HCT116 (cell line): ENCODE measurements at regions not wholly inside any gene's neighbourhood (a gene's known extent, or its start where the extent isn't known, plus 50 kb on each side); places are given as distances from the start of the nearest gene placed in this dataset.

ENCODE experiments used
- ATAC-seq: fragments of 200-7000 bp; cut with Tn5 transposase; 2 replicates; pipeline ENCODE4 v1.9.1; 2020; ENCODE audit warnings: mild to moderate bottlenecking, moderate library complexity
- BruUV-seq: library from RNA; stranded (reverse); fragments of 400-500 nt; replicated peaks from 2 replicates; lab custom pipeline; 2021; lab: Mats Ljungman, UMichigan
- CTCF ChIA-PET: fragments of 300-600 bp; sonication (Branson Sonifier 250); formaldehyde crosslinking; loops from one replicate; lab custom pipeline; 2021; ENCODE audit warnings: antibody characterized with exemption; lab: Charles Lee
- POLR2A ChIA-PET: fragments of 300-600, 350-600 bp; sonication (Branson Sonifier 250); formaldehyde crosslinking; loops from one replicate; lab custom pipeline; 2021; ENCODE audit warnings: antibody characterized with exemption; lab: Charles Lee
- RAD21 ChIA-PET, 2 experiments: fragments of 300-600 bp; sonication (Branson Sonifier 250); formaldehyde crosslinking; loops; one replicate each; lab custom pipeline; 2023; ENCODE audit warnings: low total read pairs in 2 of 2; ENCODE audit not compliant: uncharacterized antibody in 2 of 2, unreplicated experiment in 2 of 2, low non-redundant PET in 1 of 2; lab: Charles Lee
- DNase-seq: peaks from one replicate; pipeline ENCODE4 v3.0.0-alpha.2; 2010; ENCODE audit warnings: low read depth, low spot score
- H2AFZ ChIP-seq: fragments of 200-600 bp; shearing (Covaris generic), sonication (generic); 2 replicates; pipeline ENCODE4 v1.6.1; 2017; ENCODE audit warnings: low read depth, mixed run types, mixed read lengths, antibody characterized with exemption, low read length; ENCODE audit not compliant: poor library complexity, severe bottlenecking
- H3K27ac ChIP-seq: 2 replicates; pipeline ENCODE4 v1.5.1; 2012; ENCODE audit warnings: low read depth, low read length
- H3K27me3 ChIP-seq: fragments of 200-600 bp; sonication (generic); 2 replicates; pipeline ENCODE4 v1.6.1; 2016; ENCODE audit warnings: mixed run types, low read length, mixed read lengths; ENCODE audit not compliant: insufficient read depth
- H3K36me3 ChIP-seq, 2 experiments: fragments of 200-500 bp in 1 of 2; fragments of 200-600 bp in 1 of 2; sonication (Bioruptor generic) in 1 of 2; sonication (generic) in 1 of 2; 2 replicates each; pipeline versions ENCODE4 v1.5.1 to v1.6.1; 2014 to 2016; ENCODE audit warnings: low read length in 2 of 2, inconsistent platforms in 1 of 2, mixed read lengths in 1 of 2, mixed run types in 1 of 2; ENCODE audit not compliant: insufficient read depth in 2 of 2, control insufficient read depth in 1 of 2
- H3K4me1 ChIP-seq, 2 experiments: fragments of 200-600 bp in 1 of 2; sonication (generic) in 1 of 2; 2 replicates each; pipeline versions ENCODE4 v1.5.1 to v1.6.1; 2012 to 2017; ENCODE audit warnings: low read length in 2 of 2, inconsistent platforms in 1 of 2, mild to moderate bottlenecking in 1 of 2, mixed read lengths in 1 of 2, mixed run types in 1 of 2, moderate library complexity in 1 of 2; ENCODE audit not compliant: insufficient read depth in 2 of 2, control insufficient read depth in 1 of 2
- H3K4me2 ChIP-seq: fragments of 200-600 bp; sonication (generic); 2 replicates; pipeline ENCODE4 v1.6.1; 2017; ENCODE audit warnings: mixed run types, low read length, mixed read lengths
- H3K4me3 ChIP-seq, 2 experiments: fragments of 200-600 bp in 1 of 2; sonication (generic) in 1 of 2; replicated peaks in 1 of 2; 2 replicates each; pipeline ENCODE4 v1.5.1; 2011 to 2016; ENCODE audit warnings: low read length in 2 of 2, control low read depth in 1 of 2, low read depth in 1 of 2, mild to moderate bottlenecking in 1 of 2, mixed read lengths in 1 of 2, mixed run types in 1 of 2
- H3K79me2 ChIP-seq: fragments of 200-600 bp; sonication (generic); 2 replicates; pipeline ENCODE4 v1.6.1; 2017; ENCODE audit warnings: mild to moderate bottlenecking, mixed run types, low read length, moderate library complexity, mixed read lengths; ENCODE audit not compliant: insufficient read depth
- H3K9ac ChIP-seq: fragments of 200-600 bp; sonication (generic); 2 replicates; pipeline ENCODE4 v1.6.1; 2016; ENCODE audit warnings: low read length, mixed read lengths
- H3K9me2 ChIP-seq: fragments of 200-600 bp; sonication (generic), shearing (Covaris generic); 2 replicates; pipeline ENCODE4 v1.6.1; 2017; ENCODE audit warnings: mixed run types, mild to moderate bottlenecking, moderate library complexity; ENCODE audit not compliant: insufficient read depth
- H3K9me3 ChIP-seq, 2 experiments: fragments of 200-500 bp in 1 of 2; fragments of 200-600 bp in 1 of 2; sonication (Bioruptor generic) in 1 of 2; sonication (generic) in 1 of 2; 2 replicates each; pipeline ENCODE4 v1.6.1; 2014 to 2017; ENCODE audit warnings: low read length in 2 of 2, mixed read lengths in 2 of 2, inconsistent platforms in 1 of 2, low read depth in 1 of 2, mild to moderate bottlenecking in 1 of 2, mixed run types in 1 of 2, moderate library complexity in 1 of 2; ENCODE audit not compliant: control insufficient read depth in 1 of 2, insufficient read depth in 1 of 2
- H4K20me1 ChIP-seq: fragments of 200-600 bp; sonication (generic), shearing (Covaris generic); 2 replicates; pipeline ENCODE4 v1.6.1; 2017; ENCODE audit warnings: mixed run types, mild to moderate bottlenecking, moderate library complexity; ENCODE audit not compliant: insufficient read depth
- CEBPB ChIP-seq: IDR thresholded peaks from 2 replicates; pipeline ENCODE4 v1.6.1; 2012; ENCODE audit warnings: low read depth
- ELF1 ChIP-seq: IDR thresholded peaks from 2 replicates; pipeline ENCODE4 v1.6.1; 2012; ENCODE audit warnings: low read depth, borderline replicate concordance
- EZH2 ChIP-seq: fragments of 200-600 bp; sonication (generic); IDR thresholded peaks from 2 replicates; pipeline ENCODE4 v1.6.1; 2017; ENCODE audit warnings: antibody characterized with exemption, mixed run types
- JUND ChIP-seq: IDR thresholded peaks from 2 replicates; pipeline ENCODE4 v1.6.1; 2012
- RAD21 ChIP-seq: IDR thresholded peaks from 2 replicates; pipeline ENCODE4 v1.6.1; 2012; ENCODE audit warnings: low read depth, mild to moderate bottlenecking
- SP1 ChIP-seq: IDR thresholded peaks from 2 replicates; pipeline ENCODE4 v1.6.1; 2012; ENCODE audit warnings: low read depth
- SRF ChIP-seq: IDR thresholded peaks from 2 replicates; pipeline ENCODE4 v1.6.1; 2012; ENCODE audit warnings: low read depth
- TCF7L2 ChIP-seq: IDR thresholded peaks from 2 replicates; pipeline ENCODE4 v1.7.0; 2011; ENCODE audit warnings: borderline replicate concordance, inconsistent platforms; ENCODE audit not compliant: insufficient read depth, insufficient read length; ENCODE audit errors: extremely low read depth
- ZFX ChIP-seq: fragments of 450-650 bp; IDR thresholded peaks from 2 replicates; pipeline ENCODE4 v1.6.1; 2017
- intact Hi-C: fragments of 100-400 bp; cut with micrococcal nuclease; formaldehyde crosslinking; loops from 2 replicates; pipeline ENCODE4 v1.10.0; 2022
- TF ChIP-seq, protein P1 (sequence below): IDR thresholded peaks from 2 replicates; pipeline ENCODE4 v1.6.1; 2012
- TF ChIP-seq, protein P2 (sequence below): IDR thresholded peaks from 2 replicates; pipeline ENCODE4 v1.6.1; 2011; ENCODE audit warnings: mild to moderate bottlenecking, low read length, moderate library complexity; ENCODE audit not compliant: insufficient replicate concordance; ENCODE audit errors: extremely low read depth
- TF ChIP-seq, protein P3 (sequence below): IDR thresholded peaks from 2 replicates; pipeline ENCODE4 v1.6.1; 2012
- TF ChIP-seq, protein P4 (sequence below): IDR thresholded peaks from 2 replicates; pipeline ENCODE4 v1.6.1; 2012; ENCODE audit warnings: low read depth

DNA sequence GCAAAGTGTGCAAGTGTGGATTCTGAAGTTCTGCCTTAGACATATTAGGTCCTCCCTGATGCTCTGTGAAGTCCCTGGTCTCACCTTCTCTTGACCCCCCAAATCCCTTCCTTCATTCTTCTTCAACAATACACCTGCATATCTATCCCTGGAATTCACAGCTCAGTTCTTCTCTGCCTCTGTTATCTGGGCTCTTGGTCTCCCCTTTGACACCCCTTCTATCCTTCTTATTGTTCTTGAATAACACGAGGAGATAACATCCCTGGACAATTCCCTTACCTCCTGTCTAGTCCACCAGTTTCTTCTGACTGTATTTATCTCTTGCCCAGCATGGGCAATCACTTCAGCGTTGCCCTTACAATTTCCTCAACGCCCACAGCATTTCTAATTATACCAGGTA, 104.8 kb upstream of the ATG10 start:
- H3K36me3 ChIP-seq, result no peaks in the 10 kb centered on the region
- no peak overlapping the region for H2AFZ ChIP-seq
- no peak overlapping the region for H3K4me2 ChIP-seq
- no peak overlapping the region for H3K27ac ChIP-seq
- H3K9me2 ChIP-seq, result no peaks in the 10 kb centered on the region
- CTCF ChIA-PET, result no interaction called here
- RAD21 ChIA-PET, result no interaction called here
- no peak overlapping the region for H3K9ac ChIP-seq
- no peak overlapping the region for H3K4me3 ChIP-seq
- H3K9me3 ChIP-seq, result no peaks in the 10 kb centered on the region
- no peaks in the 10 kb centered on the region for H4K20me1 ChIP-seq
- no peaks in the 10 kb centered on the region for H3K27me3 ChIP-seq
- TF ChIP-seq ZFX (no peak), JUND (no peak), SP1 (no peak), EZH2 (no peak)
- TF ChIP-seq, protein P1, sequence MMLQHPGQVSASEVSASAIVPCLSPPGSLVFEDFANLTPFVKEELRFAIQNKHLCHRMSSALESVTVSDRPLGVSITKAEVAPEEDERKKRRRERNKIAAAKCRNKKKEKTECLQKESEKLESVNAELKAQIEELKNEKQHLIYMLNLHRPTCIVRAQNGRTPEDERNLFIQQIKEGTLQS, result no peak
- TF ChIP-seq, protein P2, sequence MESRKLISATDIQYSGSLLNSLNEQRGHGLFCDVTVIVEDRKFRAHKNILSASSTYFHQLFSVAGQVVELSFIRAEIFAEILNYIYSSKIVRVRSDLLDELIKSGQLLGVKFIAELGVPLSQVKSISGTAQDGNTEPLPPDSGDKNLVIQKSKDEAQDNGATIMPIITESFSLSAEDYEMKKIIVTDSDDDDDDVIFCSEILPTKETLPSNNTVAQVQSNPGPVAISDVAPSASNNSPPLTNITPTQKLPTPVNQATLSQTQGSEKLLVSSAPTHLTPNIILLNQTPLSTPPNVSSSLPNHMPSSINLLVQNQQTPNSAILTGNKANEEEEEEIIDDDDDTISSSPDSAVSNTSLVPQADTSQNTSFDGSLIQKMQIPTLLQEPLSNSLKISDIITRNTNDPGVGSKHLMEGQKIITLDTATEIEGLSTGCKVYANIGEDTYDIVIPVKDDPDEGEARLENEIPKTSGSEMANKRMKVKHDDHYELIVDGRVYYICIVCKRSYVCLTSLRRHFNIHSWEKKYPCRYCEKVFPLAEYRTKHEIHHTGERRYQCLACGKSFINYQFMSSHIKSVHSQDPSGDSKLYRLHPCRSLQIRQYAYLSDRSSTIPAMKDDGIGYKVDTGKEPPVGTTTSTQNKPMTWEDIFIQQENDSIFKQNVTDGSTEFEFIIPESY, result no peak
- ATAC-seq (no peak), DNase-seq (no peak)
- BruUV-seq, result no TSS peak
- no peaks in the 10 kb centered on the region for H3K79me2 ChIP-seq
- intact Hi-C loops, result no loop called here
- H3K4me1 ChIP-seq, result no peaks in the 10 kb centered on the region
- POLR2A ChIA-PET, result no interaction called here

DNA sequence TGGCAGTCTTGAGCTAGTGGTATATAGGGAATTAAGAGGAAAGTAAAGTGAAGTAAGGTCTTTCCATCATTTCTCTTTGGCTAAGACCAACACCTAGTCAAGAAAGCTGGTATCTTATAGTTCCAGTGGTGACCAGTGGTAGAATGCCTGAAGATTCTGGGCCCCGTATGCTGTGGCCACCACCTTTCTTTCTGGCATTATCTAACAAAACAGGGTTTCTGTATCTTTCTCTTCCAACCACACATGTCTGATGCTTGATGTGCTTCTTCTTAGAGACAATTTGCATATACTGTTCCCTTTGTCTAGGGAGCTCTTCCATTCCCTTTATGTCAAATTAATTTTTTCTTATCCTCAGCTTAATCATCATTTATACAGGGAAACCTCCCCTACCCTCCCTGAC, 109.9 kb upstream of the SSBP2 start:
- H4K20me1 ChIP-seq, result no peaks in the 10 kb centered on the region
- H3K36me3 ChIP-seq, result no peaks in the 10 kb centered on the region
- no peak for TF ChIP-seq ELF1
- no peak for TF ChIP-seq TCF7L2
- TF ChIP-seq, protein P1, result no peak
- TF ChIP-seq, protein P3, sequence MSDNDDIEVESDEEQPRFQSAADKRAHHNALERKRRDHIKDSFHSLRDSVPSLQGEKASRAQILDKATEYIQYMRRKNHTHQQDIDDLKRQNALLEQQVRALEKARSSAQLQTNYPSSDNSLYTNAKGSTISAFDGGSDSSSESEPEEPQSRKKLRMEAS, result no peak
- no peak for TF ChIP-seq SRF
- no peak for TF ChIP-seq RAD21
- TF ChIP-seq ZFX, result no peak
- TF ChIP-seq, protein P4, sequence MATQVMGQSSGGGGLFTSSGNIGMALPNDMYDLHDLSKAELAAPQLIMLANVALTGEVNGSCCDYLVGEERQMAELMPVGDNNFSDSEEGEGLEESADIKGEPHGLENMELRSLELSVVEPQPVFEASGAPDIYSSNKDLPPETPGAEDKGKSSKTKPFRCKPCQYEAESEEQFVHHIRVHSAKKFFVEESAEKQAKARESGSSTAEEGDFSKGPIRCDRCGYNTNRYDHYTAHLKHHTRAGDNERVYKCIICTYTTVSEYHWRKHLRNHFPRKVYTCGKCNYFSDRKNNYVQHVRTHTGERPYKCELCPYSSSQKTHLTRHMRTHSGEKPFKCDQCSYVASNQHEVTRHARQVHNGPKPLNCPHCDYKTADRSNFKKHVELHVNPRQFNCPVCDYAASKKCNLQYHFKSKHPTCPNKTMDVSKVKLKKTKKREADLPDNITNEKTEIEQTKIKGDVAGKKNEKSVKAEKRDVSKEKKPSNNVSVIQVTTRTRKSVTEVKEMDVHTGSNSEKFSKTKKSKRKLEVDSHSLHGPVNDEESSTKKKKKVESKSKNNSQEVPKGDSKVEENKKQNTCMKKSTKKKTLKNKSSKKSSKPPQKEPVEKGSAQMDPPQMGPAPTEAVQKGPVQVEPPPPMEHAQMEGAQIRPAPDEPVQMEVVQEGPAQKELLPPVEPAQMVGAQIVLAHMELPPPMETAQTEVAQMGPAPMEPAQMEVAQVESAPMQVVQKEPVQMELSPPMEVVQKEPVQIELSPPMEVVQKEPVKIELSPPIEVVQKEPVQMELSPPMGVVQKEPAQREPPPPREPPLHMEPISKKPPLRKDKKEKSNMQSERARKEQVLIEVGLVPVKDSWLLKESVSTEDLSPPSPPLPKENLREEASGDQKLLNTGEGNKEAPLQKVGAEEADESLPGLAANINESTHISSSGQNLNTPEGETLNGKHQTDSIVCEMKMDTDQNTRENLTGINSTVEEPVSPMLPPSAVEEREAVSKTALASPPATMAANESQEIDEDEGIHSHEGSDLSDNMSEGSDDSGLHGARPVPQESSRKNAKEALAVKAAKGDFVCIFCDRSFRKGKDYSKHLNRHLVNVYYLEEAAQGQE, result no peak
- no peak for TF ChIP-seq CEBPB
- no peak overlapping the region for H3K4me2 ChIP-seq
- H3K9ac ChIP-seq, result no peak overlapping the region
- H3K27me3 ChIP-seq, result no peaks in the 10 kb centered on the region
- no peak overlapping the region for H3K27ac ChIP-seq
- H3K4me1 ChIP-seq, result peaks cover 8% of the 10 kb centered on the region in 2 experiments; a peak in 3 of 4 replicates
- no peak overlapping the region for H3K4me3 ChIP-seq
- no peaks in the 10 kb centered on the region for H3K9me3 ChIP-seq
- ATAC-seq (no peak), DNase-seq (no peak)
- POLR2A ChIA-PET, result no interaction called here
- H3K79me2 ChIP-seq, result no peaks in the 10 kb centered on the region
- intact Hi-C loops, result no loop called here
- H2AFZ ChIP-seq, result no peak overlapping the region
- BruUV-seq, result no TSS peak
- CTCF ChIA-PET, result no interaction called here
- H3K9me2 ChIP-seq, result no peaks in the 10 kb centered on the region
- RAD21 ChIA-PET, result no interaction called here
